ENCODE measurements at regions not wholly inside any gene's neighbourhood (a gene's known extent, or its start where the extent isn't known, plus 50 kb on each side); places are given as distances from the start of the nearest gene placed in this dataset.
"Not testable (repeated sequence)": the region's sequence is repeated elsewhere in the genome, so short reads cannot be mapped to it uniquely, and the experiment has no call there.

DNA sequence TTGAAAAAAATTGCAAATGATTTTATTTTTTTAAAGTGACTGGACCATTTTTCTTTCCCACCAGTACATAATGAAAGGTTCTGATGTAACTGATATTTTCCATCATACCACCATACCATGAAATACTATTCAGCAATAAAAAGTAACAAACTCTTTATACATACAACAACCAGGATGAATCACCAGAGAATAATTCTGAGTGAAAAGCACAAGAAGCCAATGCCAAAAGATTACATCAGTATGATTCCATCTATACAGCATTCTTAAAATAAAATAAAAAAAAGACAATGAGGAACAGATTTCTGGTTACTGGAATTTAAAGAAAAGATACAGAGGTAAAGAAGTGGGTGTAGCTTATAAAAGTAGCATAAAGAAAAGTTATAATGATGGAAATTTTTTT, 423.7 kb upstream of the ST8SIA4 start:
- TF ChIP-seq, protein P1, sequence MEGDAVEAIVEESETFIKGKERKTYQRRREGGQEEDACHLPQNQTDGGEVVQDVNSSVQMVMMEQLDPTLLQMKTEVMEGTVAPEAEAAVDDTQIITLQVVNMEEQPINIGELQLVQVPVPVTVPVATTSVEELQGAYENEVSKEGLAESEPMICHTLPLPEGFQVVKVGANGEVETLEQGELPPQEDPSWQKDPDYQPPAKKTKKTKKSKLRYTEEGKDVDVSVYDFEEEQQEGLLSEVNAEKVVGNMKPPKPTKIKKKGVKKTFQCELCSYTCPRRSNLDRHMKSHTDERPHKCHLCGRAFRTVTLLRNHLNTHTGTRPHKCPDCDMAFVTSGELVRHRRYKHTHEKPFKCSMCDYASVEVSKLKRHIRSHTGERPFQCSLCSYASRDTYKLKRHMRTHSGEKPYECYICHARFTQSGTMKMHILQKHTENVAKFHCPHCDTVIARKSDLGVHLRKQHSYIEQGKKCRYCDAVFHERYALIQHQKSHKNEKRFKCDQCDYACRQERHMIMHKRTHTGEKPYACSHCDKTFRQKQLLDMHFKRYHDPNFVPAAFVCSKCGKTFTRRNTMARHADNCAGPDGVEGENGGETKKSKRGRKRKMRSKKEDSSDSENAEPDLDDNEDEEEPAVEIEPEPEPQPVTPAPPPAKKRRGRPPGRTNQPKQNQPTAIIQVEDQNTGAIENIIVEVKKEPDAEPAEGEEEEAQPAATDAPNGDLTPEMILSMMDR (IDR thresholded peaks at IDR 0.05; ENCODE audit: extremely low read depth in 1 of 2, insufficient read depth in 1 of 2, low read depth in 1 of 2, low read length in 2 of 2), result no peak
- intact Hi-C loops (cut with micrococcal nuclease) (no loop called here), dilution Hi-C loops (cut with MboI; ENCODE audit: extremely low pct_ligation_motif_present, low sequenced_read_pairs) (no loop called here)
- DNase-seq (ENCODE audit: low read depth, low spot score), result no peak
- Histone ChIP-seq H3K9me3 (replicated peaks; ENCODE audit: control insufficient read depth, insufficient read depth, low read length) (no peaks in the 10 kb centered on the region), H4K20me1 (replicated peaks; ENCODE audit: control insufficient read depth, extremely low read depth, insufficient read depth, low read length) (no peaks in the 10 kb centered on the region), H3K4me3 (replicated peaks in 1 of 3; ENCODE audit: insufficient read depth in 1 of 3, low read depth in 1 of 3, low read length in 3 of 3) (no peak overlapping the region), H3K9me1 (replicated peaks; ENCODE audit: control insufficient read depth, extremely low read depth, insufficient read depth, low read length) (no peaks in the 10 kb centered on the region), H3K4me1 (ENCODE audit: control insufficient read depth, extremely low read depth, insufficient read depth, low read length) (no peaks in the 10 kb centered on the region), H3K36me3 (ENCODE audit: control insufficient read depth in 2 of 2, extremely low read depth in 1 of 2, insufficient read depth in 2 of 2, low read length in 2 of 2) (no peaks in the 10 kb centered on the region), H3K79me2 (ENCODE audit: control insufficient read depth, insufficient read depth, low read length) (no peaks in the 10 kb centered on the region), H3K4me2 (ENCODE audit: insufficient read depth, low read length) (no peak overlapping the region), H2AFZ (ENCODE audit: low read depth, low read length) (no peak overlapping the region), H3K27ac (ENCODE audit: insufficient read depth, low read depth, low read length) (no peak overlapping the region), H3K9ac (replicated peaks; ENCODE audit: extremely low read depth, insufficient read depth, low read length) (no peak overlapping the region), H3K27me3 (ENCODE audit: control insufficient read depth in 2 of 2, insufficient read depth in 2 of 2, low read length in 2 of 2) (no peaks in the 10 kb centered on the region)
- ChIA-PET CTCF (no interaction called here), POLR2A (no interaction called here)
- BruUV-seq (replicated peaks), result no TSS peak
- no peak for FAIRE-seq

DNA sequence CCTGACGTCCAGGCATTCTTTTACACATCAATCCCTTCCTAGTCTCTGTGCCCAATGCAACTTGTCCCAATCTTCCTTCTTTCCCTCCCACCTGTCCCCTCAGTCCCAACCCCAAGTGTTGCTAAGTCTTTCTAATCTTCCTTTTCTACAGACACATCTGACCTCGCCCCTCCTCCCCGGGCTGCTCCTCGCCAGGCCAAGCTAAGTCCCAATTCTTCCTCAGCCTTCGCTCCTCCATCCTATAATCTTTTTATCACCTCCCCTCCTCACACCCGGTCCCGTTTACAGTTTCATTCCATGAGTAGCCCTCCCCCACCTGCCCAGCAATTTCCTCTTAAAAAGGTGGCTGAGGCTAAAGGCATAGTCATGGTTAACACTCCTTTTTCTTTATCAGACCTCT, 413.3 kb upstream of the ST8SIA4 start:
- H3K9me1 ChIP-seq (replicated peaks; ENCODE audit: control insufficient read depth, extremely low read depth, insufficient read depth, low read length); H3K9me3 ChIP-seq (replicated peaks; ENCODE audit: control insufficient read depth, insufficient read depth, low read length); H4K20me1 ChIP-seq (replicated peaks; ENCODE audit: control insufficient read depth, extremely low read depth, insufficient read depth, low read length); POLR2A ChIA-PET; BruUV-seq (replicated peaks); CTCF ChIA-PET; H3K4me1 ChIP-seq (ENCODE audit: control insufficient read depth, extremely low read depth, insufficient read depth, low read length); DNase-seq (ENCODE audit: low read depth, low spot score); FAIRE-seq; H3K36me3 ChIP-seq (ENCODE audit: control insufficient read depth in 2 of 2, extremely low read depth in 1 of 2, insufficient read depth in 2 of 2, low read length in 2 of 2); dilution Hi-C loops (cut with MboI; ENCODE audit: extremely low pct_ligation_motif_present, low sequenced_read_pairs); H3K4me3 ChIP-seq (replicated peaks in 1 of 3; ENCODE audit: insufficient read depth in 1 of 3, low read depth in 1 of 3, low read length in 3 of 3); H3K27me3 ChIP-seq (ENCODE audit: control insufficient read depth in 2 of 2, insufficient read depth in 2 of 2, low read length in 2 of 2); H3K9ac ChIP-seq (replicated peaks; ENCODE audit: extremely low read depth, insufficient read depth, low read length); H3K79me2 ChIP-seq (ENCODE audit: control insufficient read depth, insufficient read depth, low read length); intact Hi-C loops (cut with micrococcal nuclease); H3K4me2 ChIP-seq (ENCODE audit: insufficient read depth, low read length); H3K27ac ChIP-seq (ENCODE audit: insufficient read depth, low read depth, low read length); H2AFZ ChIP-seq (ENCODE audit: low read depth, low read length): not testable (repeated sequence)
